Stimulated activated naive CD4-positive, alpha-beta T cell (primary cell): ENCODE measurements at regions not wholly inside any gene's neighbourhood (a gene's known extent, or its start where the extent isn't known, plus 50 kb on each side); places are given as distances from the start of the nearest gene placed in this dataset.

Experiments used
- DNase-seq, 6 experiments: peaks; one replicate each; lab custom pipeline; 2025; lab: John Stamatoyannopoulos, UW

- no peak for DNase-seq
Measured at GRCh38 chr12:22900401-22900800, 275.4 kb downstream of the ETNK1 start.

- no peak for DNase-seq
Measured at GRCh38 chr12:22904485-22904884, 279.5 kb downstream of the ETNK1 start.

DNA sequence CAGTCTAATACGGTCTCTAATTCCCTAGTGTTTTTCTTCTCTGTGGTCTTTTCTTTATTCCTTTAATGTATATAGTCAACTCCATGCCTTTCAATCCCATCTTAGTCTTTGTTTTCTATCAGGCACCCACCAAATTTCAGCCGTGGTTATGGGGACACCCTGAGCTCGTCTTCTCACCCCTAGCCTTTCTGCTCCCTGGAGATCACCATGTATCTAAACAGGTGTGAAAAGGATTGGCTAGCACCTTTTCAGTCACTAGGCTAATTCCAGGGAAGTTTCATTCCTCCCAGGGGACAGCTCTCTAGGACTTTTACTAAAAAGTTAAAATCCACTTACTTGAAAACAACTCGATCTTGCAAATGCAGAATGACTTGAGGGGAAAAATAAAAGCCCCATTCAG is 291.3 kb downstream of the ETNK1 start:
- no peak for DNase-seq

- no peak for DNase-seq
Measured at GRCh38 chr12:22916815-22917214, 291.8 kb downstream of the ETNK1 start.

DNA sequence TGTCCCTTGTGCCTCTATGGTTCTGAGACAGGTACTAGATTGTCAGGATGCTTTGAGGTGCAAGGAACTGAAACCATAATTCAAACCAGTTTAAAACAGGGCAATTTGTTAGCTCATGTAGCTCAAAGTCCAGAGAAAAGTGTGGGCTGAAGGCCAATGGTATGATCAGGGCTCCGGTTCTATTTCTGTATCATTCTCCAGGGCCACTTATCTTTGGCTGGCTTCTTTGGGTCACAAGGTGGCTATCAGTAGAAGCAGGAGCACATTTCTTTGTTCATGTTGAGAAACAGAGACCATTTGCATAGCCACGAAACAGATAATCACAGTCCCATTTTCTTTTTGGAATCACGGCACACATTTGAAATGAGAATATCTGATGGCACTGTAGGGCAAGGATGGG is 294.9 kb downstream of the ETNK1 start:
- no peak for DNase-seq

DNA sequence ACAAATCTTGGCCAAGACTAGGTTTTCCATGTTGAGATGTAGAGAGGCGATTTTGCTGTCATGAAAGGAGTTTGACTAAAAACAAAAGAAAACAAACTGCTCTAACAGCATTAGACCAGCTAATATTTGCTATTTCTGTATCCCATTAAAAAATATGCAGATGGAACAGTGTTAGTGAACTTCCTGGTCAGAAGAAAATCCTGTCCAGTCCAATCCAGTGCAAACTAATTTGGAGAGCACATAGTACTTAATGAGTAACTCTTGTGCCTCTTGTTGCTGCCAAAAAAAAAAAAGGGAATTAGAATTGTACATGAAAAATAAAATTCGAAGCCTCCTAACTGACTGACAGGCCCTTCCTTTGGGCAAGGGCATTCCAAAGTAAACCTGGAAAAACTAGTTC is 298.8 kb downstream of the ETNK1 start:
- DNase-seq = no peak

- DNase-seq = no peak
Measured at GRCh38 chr12:22924391-22924790, 299.4 kb downstream of the ETNK1 start.

- no peak for DNase-seq
Measured at GRCh38 chr12:22925623-22926022, 300.7 kb downstream of the ETNK1 start.

DNA sequence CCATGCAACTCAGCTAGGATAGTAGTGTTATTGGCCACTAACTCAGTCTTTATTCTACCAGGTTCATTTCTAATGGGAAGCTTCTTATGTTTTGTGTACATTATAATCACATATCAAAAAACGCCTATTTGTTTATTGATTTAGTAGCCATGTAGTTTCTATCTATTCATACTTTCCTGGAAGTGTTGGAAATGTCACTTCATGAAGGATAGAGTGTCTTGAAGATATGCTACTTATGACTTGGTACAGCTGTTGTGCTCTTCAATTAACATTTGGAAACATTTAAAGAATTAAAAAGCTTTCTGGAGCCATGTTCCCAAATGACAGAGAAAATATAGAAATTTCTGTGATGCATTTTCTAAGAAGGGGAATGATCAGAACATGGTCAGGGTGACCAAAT is 307.5 kb downstream of the ETNK1 start:
- no peak for DNase-seq

GRCh38 chr12:22935090-22935489 is 310.1 kb downstream of the ETNK1 start:
- no peak for DNase-seq

- DNase-seq = no peak
Measured at GRCh38 chr12:22935501-22935900, 310.5 kb downstream of the ETNK1 start.

DNA sequence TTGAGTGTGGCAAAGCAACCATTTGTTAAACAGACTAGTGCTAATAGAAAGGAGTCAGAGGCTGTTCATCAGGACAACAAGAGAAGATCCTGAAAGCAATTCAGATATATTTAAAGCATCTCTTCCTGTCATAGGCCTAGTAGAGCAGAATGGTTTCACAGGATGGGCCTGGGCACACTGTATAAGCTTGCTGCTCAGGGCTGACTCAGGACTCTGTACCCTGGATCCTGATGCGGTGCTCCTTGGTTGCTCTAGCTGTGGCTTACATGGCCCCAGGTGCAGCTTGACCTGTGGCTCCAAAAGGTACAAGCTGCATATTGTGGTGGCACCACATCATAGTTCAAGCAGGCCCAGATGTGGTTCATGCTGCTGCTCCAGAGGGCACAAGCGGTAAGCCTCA is 313.4 kb downstream of the ETNK1 start:
- no peak for DNase-seq

- DNase-seq = no peak
Measured at GRCh38 chr12:22951206-22951605, 326.2 kb downstream of the ETNK1 start.

DNA sequence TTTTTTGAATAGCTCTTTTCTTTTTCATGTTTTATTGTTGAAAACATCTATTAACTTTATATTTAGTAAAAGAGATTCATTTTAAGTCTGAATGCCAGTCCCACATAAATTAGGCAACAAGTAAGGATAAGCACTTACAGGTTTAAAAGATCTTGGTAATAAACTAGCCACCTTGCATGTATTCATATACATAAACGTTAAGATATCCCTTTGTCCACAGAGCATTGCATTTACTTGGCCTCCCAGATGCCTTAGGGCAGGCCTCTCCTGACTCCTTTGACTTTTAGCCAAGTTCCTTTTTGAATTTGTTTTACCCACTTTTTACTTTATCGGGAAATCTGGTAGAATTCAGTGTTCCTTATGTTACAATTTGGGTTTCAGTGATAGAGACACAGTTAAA is 331.7 kb downstream of the ETNK1 start:
- DNase-seq = no peak

GRCh38 chr12:22967171-22967570 is 342.2 kb downstream of the ETNK1 start:
- no peak for DNase-seq

DNA sequence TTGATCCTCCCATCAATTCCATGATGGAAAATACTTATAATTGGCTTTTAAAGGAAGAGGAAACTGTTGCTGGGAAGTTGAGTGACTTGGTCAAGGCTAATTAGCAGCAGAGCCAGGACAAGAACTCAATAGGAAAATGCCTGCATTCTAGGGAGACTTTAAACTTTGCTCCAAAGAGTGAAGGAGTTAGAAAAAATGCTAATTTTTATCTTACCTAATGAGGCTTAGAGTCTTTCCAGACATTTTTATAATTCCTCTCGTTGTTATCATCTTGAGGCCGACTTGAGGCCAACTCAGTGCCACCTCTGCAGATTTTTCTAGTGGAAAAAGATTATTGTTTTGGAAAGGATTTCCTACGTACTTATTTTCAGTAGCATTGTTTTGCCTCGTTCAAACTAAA is 344.6 kb downstream of the ETNK1 start:
- no peak for DNase-seq

DNA sequence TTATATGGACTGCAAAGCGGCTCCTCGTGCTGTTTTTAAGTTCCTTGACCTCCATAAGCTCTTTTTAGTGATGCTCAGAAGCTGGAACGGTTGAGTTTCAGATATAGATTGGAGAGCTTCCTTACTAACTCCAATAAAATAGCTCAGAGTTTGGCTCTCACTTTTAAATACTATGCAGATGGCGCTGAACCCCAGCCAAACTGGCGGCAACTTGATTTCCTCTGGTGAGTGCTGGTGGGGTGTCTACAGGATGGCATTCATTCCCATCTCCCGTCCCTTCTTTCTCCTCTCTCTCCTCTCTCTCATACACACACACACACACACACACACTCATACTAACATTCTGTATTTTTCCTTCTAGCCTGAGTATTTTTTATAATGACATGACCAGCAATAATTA is 346.3 kb downstream of the ETNK1 start:
- no peak for DNase-seq

DNA sequence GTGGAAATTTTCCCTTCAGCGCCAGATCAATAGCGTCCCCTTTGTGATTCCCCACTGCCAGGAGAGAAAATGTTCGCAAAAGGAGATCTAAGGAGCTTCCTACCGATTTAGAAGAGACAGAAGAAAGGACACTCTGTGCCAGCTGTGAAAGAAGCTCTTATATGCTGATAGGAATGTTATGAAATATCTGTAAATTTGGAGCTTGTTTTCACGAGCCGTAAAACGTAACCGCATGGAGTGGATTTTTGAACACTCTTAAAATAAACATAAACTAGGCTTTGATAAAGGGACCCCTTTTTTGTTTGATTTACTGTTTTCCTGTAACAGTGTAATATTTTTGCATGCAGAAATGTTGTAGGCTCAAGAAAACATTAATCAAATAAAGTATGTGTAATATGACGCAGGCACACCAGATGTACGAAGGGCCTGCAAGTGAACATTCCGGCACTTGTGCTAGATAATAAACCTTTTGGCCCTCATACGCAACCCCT is 346.8 kb downstream of the ETNK1 start:
- no peak for DNase-seq

DNA sequence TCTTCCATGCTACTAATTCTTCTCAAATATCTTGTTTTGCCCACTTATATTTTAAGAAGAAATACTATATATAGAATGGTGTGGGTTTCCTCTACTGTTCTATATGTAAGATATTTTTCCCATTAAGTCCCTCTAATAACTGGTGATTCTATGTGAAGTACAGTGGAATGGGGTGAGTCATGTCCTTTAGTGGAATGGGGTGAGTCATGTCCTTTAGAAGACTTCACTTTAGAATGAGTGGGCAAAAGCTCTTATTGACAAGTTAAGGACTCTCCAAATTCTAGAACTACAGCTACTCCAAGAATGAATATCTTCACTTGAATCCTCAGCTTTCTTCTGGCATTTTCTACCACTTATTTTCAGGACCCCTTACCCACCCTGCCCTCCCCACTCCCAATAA is 349.9 kb downstream of the ETNK1 start:
- DNase-seq = no peak

GRCh38 chr12:22978962-22979361 is 354.0 kb downstream of the ETNK1 start:
- DNase-seq = no peak

DNA sequence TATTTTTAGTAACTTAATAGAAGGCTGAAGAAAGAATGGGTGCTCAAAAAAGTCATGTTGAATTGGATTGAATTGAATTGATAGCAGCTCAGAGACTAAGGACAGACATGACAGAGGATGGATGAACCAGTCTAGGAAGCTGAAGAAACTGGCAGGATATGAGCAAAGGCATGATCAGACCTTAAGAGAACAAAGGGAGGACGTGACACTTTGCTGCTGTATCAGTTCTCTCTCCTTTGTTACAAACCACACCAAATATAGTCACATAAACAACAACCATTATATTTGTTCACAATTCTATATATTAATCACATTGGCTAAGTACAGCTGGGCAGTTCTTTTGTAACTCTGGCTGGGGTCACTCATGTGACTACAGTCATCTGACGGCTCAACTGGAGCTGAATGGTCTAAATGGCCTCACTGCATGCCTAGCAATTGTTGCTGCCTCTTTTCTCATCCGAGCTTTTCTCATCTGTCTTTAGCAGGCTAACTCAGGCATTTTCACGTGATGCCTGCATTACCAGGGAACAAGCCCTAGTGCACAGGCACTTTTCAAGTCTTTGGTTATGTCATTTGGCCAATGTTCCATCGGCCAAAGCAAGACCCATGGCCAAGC is 355.0 kb downstream of the ETNK1 start:
- no peak for DNase-seq

DNA sequence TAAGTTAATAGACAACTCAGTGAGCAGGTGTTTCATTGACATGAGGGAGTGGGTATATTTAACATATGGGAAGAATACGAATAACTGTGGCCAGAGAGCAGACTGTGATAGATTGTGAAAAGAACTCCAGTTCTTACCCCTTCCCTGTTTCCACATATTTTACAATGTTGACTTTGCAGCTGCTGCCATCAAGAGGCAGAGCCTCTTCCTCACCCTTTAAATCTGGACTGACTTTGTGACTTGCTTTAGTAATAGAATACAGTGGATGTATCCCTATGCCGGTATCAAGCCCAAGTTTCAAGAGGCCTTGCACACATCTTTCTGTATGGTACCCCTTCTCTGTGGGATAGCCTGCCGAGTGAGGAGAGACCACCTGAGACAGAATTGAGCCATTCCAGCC is 356.7 kb downstream of the ETNK1 start:
- no peak for DNase-seq

- DNase-seq = no peak
Measured at GRCh38 chr12:22982635-22983034, 357.7 kb downstream of the ETNK1 start.

DNA sequence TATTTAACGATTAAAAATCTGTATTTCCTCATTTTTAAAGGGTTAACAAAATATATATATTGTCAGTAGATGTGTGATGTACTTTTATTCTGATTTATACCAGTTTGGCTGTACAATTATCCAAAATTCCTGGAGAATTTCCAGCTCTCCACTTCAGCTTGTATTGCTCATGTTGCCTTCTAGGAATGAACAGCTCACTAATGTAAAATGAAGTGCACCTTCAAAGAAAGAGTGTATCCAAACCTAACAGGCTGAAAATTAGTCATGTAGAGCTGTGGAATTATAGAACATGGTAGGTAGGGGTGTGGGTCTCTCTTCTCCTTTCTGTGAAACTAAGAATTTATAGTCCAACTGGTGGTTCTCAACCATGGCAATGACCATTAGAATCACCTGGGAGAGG is 362.0 kb downstream of the ETNK1 start:
- no peak for DNase-seq

DNA sequence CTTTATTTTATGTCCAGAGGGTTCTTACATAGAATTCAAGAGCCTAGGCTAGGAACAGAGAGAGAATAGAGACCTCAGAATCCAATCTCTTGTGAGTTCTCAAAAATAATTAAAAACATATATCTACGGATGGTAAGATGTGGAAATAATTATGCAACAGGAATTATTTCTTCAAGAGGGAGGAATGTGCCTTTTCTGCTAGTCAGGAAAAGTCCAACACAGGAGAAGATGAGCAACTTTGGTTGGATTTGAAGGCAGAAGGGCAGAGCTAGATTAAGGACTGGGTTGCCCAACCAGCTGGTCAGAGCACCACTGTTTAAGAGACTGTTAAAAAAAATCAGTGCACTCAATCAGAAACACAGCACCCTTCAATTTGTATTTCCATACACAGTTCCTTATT is 365.5 kb downstream of the ETNK1 start:
- DNase-seq = no peak
